Erythroblast (primary cell): ENCODE measurements at regions not wholly inside any gene's neighbourhood (a gene's known extent, or its start where the extent isn't known, plus 50 kb on each side); places are given as distances from the start of the nearest gene placed in this dataset.

ENCODE experiments used
- GATA1 ChIP-seq: IDR thresholded peaks from 2 replicates; pipeline ENCODE4 v1.6.1; 2011; ENCODE audit warnings: low read depth, mild to moderate bottlenecking, control low read depth, low read length, moderate library complexity
- POLR2A ChIP-seq: IDR thresholded peaks from 2 replicates; pipeline ENCODE4 v1.6.1; 2011; ENCODE audit warnings: mild to moderate bottlenecking, low read length

GRCh38 chr10:62560201-62560819, 186.1 kb downstream of the ZNF365 start:
- no peak for TF ChIP-seq POLR2A
- no peak for TF ChIP-seq GATA1
